Epithelial cell of esophagus (primary cell): ENCODE measurements at regions not wholly inside any gene's neighbourhood (a gene's known extent, or its start where the extent isn't known, plus 50 kb on each side); places are given as distances from the start of the nearest gene placed in this dataset.

Experiments used
- DNase-seq: peaks from one replicate; pipeline ENCODE4 v3.0.0; 2010; ENCODE audit warnings: low read depth
- H3K4me3 ChIP-seq: 2 replicates; pipeline ENCODE4 v1.5.1; 2011; ENCODE audit warnings: mild to moderate bottlenecking, low read length, control low read depth
- CTCF ChIP-seq: IDR thresholded peaks from 2 replicates; pipeline ENCODE4 v1.5.1; 2011; ENCODE audit warnings: low read depth, mild to moderate bottlenecking, low read length, control low read depth, inconsistent platforms; ENCODE audit not compliant: insufficient read depth; ENCODE audit errors: missing control alignments

DNA sequence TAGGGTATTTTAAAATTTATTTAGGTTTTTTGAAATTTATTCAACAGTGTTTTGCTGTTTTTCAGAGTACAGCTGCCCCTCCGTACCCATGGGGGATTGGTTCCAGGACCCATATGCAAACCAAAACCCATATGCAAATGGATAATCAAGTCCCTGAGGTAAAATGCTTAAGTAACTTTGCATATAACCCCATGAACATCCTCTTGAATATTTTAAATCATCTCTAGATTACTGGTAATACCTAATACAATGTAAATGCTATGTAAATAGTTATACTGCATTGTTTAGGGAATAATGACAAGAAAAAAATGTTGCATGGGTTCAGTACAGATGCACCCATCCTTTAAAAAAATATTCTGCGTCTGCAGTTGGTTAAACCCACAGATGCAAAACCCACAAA lies 547.9 kb upstream of the CDH4 start:
- no peak overlapping the region for H3K4me3 ChIP-seq
- no peak for TF ChIP-seq CTCF
- no peak for DNase-seq

GRCh38 chr20:60713396-60713795 lies 538.7 kb upstream of the CDH4 start:
- no peak overlapping the region for H3K4me3 ChIP-seq
- TF ChIP-seq CTCF = no peak
- DNase-seq = no peak

DNA sequence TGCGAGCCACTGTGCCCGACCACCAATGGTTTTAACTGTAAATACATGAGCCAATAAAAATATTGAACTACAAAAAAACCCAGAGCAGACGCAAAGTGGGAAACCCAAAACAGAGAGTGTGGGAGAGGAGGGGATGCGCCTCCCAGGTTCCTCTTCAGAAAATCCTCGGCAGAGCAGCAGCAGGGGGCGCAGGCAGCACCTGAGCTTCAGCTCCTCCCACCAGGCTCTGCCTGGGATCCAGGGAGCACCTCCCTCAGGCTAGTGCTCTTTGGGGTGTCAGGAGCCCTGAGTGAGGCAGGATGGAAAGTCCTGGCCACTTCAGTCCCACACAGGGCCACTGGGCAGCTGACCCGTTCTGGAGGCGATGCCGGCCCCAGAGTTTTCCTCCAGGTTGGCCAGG lies 536.9 kb upstream of the CDH4 start:
- no peak for DNase-seq
- TF ChIP-seq CTCF = no peak
- H3K4me3 ChIP-seq = no peak overlapping the region

- no peak for TF ChIP-seq CTCF
- no peak overlapping the region for H3K4me3 ChIP-seq
- DNase-seq = no peak
These were observed 533.1 kb upstream of the CDH4 start for GRCh38 chr20:60718743-60719480.

DNA sequence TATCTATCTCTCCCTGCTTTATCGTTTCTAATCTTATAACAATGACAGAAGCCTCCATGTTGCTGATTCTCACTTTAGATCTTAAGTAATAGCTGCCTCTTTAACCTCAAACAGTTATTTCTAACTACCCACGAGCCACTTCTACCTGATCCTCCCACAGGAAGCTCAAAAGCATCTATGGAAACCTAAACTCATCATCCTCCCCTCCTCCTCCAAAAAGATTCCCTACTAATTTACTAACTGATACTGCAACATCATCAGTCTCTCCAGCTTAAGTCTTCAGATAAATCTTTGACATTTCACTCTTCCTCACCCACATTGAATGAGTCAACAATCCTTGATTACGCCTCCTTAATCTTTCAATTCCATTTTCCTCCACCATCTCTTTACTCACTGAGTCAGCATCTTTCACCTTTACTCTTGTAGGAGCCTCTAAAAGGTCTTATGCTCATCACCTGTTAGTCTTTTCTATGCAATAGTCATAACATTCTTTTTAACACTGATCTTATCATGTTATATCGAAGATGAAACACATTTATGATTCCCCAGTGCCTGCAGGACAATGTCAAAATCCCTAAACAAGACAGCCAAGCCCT lies 526.7 kb upstream of the CDH4 start:
- H3K4me3 ChIP-seq = no peak overlapping the region
- no peak for TF ChIP-seq CTCF
- DNase-seq = no peak

DNA sequence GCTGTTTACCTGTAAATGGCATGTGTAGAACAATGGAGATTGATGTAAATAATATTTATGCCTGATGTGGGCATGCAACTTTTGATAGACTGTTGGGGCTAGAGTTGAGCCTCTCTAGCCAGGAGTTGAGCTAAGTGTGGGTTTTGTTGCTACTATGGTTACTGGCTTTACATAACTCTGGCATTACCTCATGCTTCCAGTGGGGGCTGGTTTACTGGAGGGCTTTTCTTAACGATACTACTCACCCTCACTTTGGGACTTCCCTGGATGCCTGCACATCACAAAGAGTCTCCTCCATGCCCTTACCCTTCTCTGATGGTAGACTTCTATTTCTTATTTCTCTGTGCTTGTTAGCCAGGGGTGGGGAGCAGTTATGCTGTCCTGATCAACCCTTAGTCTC lies 524.6 kb upstream of the CDH4 start:
- no peak for DNase-seq
- no peak overlapping the region for H3K4me3 ChIP-seq
- no peak for TF ChIP-seq CTCF

DNA sequence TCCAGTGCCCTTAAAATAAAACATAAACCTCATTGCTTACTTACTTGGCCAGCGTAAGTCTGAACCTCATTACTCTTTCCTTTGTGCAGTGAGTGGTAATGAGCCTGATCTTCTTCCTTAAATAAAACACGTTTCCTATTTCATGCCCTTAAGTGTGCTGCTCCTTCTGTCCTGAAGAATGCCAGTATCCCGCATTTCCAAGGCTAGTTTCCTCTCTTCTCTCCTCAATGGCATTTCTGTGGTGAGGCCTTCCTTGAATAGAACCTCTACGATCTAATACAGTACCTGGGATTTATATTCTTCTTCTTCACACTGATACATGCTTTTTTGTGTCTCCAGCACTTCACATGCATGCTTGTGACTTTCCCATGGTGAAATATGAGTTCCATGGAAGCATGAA lies 523.4 kb upstream of the CDH4 start:
- no peak for TF ChIP-seq CTCF
- no peak overlapping the region for H3K4me3 ChIP-seq
- no peak for DNase-seq
